HFF-Myc (cell line): ENCODE measurements at regions not wholly inside any gene's neighbourhood (a gene's known extent, or its start where the extent isn't known, plus 50 kb on each side); places are given as distances from the start of the nearest gene placed in this dataset.

Experiments used
- DNase-seq: peaks from one replicate; pipeline ENCODE4 v3.0.0-alpha.2; 2011; ENCODE audit warnings: low read depth; ENCODE audit errors: extremely low read depth
- H3K4me3 ChIP-seq: replicated peaks from 2 replicates; pipeline ENCODE4 v1.5.1; 2011; ENCODE audit warnings: low read depth, mild to moderate bottlenecking, control low read depth, low read length
- CTCF ChIP-seq: IDR thresholded peaks from 2 replicates; pipeline ENCODE4 v1.5.1; 2012; ENCODE audit warnings: mild to moderate bottlenecking, low read depth, low read length, control low read depth; ENCODE audit errors: missing control alignments

DNA sequence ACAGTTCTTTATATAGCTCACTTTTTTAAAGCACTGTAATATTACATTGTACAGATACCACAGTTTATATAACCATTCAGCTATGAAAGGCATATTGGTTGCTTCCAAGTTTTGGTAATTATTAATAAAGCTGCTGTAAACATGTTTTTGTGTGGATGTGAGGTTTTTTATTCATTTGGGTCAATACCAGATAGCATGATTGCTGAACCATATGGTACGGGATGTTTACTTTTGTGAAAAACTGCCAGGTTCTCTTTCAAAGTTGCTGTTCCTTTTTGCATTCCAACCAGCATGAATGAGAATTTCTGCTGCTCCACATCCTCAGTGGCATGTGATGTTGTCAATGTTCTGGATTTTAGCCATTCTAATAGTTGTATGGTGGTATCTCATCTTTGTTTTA is 439.6 kb upstream of the NMUR2 start:
- no peak for TF ChIP-seq CTCF
- H3K4me3 ChIP-seq, result no peak overlapping the region
- DNase-seq, result no peak

DNA sequence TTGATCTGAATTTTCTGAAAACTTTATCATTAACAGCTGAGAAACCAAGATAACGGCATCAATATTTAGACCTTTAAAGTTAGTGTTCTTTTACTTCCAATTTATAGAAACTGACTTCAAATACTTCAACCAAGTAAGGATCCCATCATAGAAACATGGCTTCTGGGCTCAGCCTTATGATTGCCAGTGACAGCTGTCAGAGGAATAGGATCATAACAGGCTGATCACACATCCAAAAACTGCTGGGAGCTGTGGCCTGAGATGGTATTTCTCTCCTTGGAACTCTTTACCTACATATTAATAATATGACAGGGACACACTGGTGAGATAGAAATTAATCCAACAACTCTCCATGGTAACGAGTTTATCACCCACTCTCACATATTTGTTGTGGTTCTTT is 448.3 kb upstream of the NMUR2 start:
- no peak overlapping the region for H3K4me3 ChIP-seq
- TF ChIP-seq CTCF, result no peak
- DNase-seq, result no peak

DNA sequence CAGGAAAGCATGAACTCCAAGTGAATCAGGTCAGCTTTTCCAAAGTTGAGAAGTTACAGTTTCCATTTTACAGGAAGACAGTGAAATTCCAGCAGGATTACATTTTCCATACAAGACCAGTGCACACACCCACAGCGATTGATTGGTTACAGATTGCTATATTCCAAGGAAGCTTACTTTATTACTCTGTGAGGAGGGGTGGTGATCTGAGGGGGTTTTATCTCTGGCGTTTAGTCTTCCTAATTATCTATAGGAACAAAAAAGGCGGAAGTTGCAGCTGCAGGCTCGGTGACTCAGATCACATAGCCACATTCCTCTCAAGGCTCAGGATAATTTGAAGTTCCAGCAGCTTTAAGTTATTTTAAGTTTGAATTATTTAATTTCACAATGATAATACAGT is 450.4 kb upstream of the NMUR2 start:
- H3K4me3 ChIP-seq, result no peak overlapping the region
- TF ChIP-seq CTCF, result no peak
- no peak for DNase-seq

DNA sequence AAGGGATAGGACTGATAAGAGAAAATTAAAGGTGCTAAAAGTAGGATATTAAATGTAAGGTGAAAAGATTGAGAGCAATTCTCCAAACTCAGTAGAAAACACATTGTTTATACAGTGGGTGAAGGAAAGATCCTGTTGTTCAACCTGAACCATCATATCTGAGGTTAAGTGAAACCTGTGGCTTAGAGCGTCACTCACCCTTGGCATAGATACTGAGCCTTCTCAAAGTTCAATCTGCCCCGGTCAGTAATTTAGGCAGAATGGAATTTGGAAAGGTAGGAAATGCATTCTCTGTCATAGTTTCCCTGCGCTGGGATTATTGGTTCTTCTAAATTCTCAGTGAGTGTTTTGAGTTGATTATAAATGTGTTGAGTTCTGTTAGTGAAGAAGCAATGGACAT is 456.2 kb upstream of the NMUR2 start:
- no peak overlapping the region for H3K4me3 ChIP-seq
- DNase-seq, result no peak
- TF ChIP-seq CTCF, result no peak

- no peak for DNase-seq
- no peak overlapping the region for H3K4me3 ChIP-seq
- TF ChIP-seq CTCF, result no peak
These were observed 459.4 kb upstream of the NMUR2 start for GRCh38 chr5:152864447-152864846.

GRCh38 chr5:152864991-152865390 is 459.9 kb upstream of the NMUR2 start:
- H3K4me3 ChIP-seq, result no peak overlapping the region
- TF ChIP-seq CTCF, result no peak
- DNase-seq, result no peak

DNA sequence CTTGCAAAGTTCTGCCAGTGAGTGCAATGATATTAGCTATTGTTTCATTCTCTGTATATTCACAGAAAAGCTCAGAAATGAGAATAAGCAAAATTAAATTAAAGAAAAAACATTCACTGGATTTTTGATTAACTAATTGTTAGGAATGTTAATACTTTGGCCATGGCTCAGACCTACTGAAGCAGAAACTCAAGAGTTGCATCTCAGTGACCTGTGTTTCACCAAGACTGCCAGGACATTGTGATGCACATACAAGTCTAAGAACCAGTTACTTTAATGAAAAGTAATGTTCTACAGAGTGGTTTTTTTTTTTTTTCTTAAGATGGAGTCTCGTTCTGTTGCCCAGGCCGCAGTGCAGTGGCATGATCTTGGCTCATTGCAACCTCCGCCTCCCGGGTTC is 464.9 kb upstream of the NMUR2 start:
- no peak overlapping the region for H3K4me3 ChIP-seq
- no peak for DNase-seq
- TF ChIP-seq CTCF, result no peak
